ENCODE measurements at regions not wholly inside any gene's neighbourhood (a gene's known extent, or its start where the extent isn't known, plus 50 kb on each side); places are given as distances from the start of the nearest gene placed in this dataset.

GRCh38 chr9:116094846-116095245, 58.7 kb upstream of the PAPPA start:
- TF ChIP-seq CTCF (IDR thresholded peaks at IDR 0.05) (no peak), EP300 (IDR thresholded peaks at IDR 0.05) (no peak)

All from upper lobe of left lung (tissue), 4 donors.